H1 (cell line): ENCODE measurements at regions not wholly inside any gene's neighbourhood (a gene's known extent, or its start where the extent isn't known, plus 50 kb on each side); places are given as distances from the start of the nearest gene placed in this dataset.

Experiments
- CTCF ChIA-PET: fragments of 300-600 bp; sonication (Branson Sonifier 250); formaldehyde crosslinking; loops from one replicate; lab custom pipeline; 2021; ENCODE audit not compliant: partially characterized antibody; lab: Charles Lee
- POLR2A ChIA-PET: fragments of 300-600 bp; sonication (Branson Sonifier 250); formaldehyde crosslinking; loops from one replicate; lab custom pipeline; 2021; ENCODE audit warnings: inconsistent platforms; ENCODE audit not compliant: partially characterized antibody; lab: Charles Lee
- DNase-seq, 2 experiments: peaks; one replicate each; pipeline versions ENCODE4 v3.0.0 to v3.0.0-alpha.2; 2010 to 2022; ENCODE audit warnings: low spot score in 2 of 2, low read depth in 1 of 2, mixed read lengths in 1 of 2
- FAIRE-seq: peaks from 2 replicates; lab custom pipeline; 2011; peaks lifted over from hg19 to GRCh38; lab: Jason Lieb, UNC
- H2AFZ ChIP-seq: 2 replicates; pipeline ENCODE4 v1.8.1; 2012; ENCODE audit warnings: low read length, inconsistent platforms
- H2AK5ac ChIP-seq: 2 replicates; pipeline ENCODE4 v1.6.1; 2013; ENCODE audit warnings: low read depth, low read length
- H2BK120ac ChIP-seq: replicated peaks from 2 replicates; pipeline ENCODE3; 2013; ENCODE audit warnings: low read depth, low read length, inconsistent platforms
- H2BK12ac ChIP-seq: 2 replicates; pipeline ENCODE4 v1.6.1; 2013; ENCODE audit warnings: low read depth, low read length
- H2BK15ac ChIP-seq: 2 replicates; pipeline ENCODE4 v1.6.1; 2013; ENCODE audit warnings: low read length
- H2BK20ac ChIP-seq: 2 replicates; pipeline ENCODE4 v1.6.1; 2013; ENCODE audit warnings: low read length
- H2BK5ac ChIP-seq: 2 replicates; pipeline ENCODE4 v1.6.1; 2013; ENCODE audit warnings: low read depth, low read length
- H3K14ac ChIP-seq: 2 replicates; pipeline ENCODE4 v1.6.1; 2013; ENCODE audit warnings: inconsistent platforms; ENCODE audit not compliant: insufficient read length
- H3K18ac ChIP-seq: 2 replicates; pipeline ENCODE4 v1.6.1; 2013; ENCODE audit warnings: low read length; ENCODE audit errors: extremely low read depth
- H3K23ac ChIP-seq: 2 replicates; pipeline ENCODE4 v1.6.1; 2013; ENCODE audit warnings: inconsistent platforms; ENCODE audit not compliant: insufficient read length
- H3K23me2 ChIP-seq: 2 replicates; pipeline ENCODE4 v1.6.1; 2013; ENCODE audit warnings: low read depth, low read length
- H3K27ac ChIP-seq: 2 replicates; pipeline ENCODE4 v1.6.1; 2011; ENCODE audit warnings: low read depth, low read length, inconsistent platforms
- H3K27me3 ChIP-seq, 4 experiments: replicated peaks in 1 of 4; 1 replicate in 1 of 4; 2 replicates in 3 of 4; pipeline versions ENCODE4 v1.6.1 to v1.8.1; 2011 to 2013; ENCODE audit warnings: low read length in 3 of 4, mild to moderate bottlenecking in 3 of 4, inconsistent platforms in 2 of 4, mixed read lengths in 2 of 4, moderate library complexity in 1 of 4; ENCODE audit not compliant: control insufficient read depth in 3 of 4, insufficient read depth in 3 of 4; ENCODE audit errors: extremely low read depth in 1 of 4
- H3K36me3 ChIP-seq, 4 experiments: 2 replicates each; pipeline versions ENCODE4 v1.6.1 to v1.8.1; 2011 to 2013; ENCODE audit warnings: mild to moderate bottlenecking in 4 of 4, low read length in 3 of 4, moderate library complexity in 2 of 4, control low read depth in 1 of 4, inconsistent platforms in 1 of 4; ENCODE audit not compliant: insufficient read depth in 4 of 4, control insufficient read depth in 2 of 4
- H3K4ac ChIP-seq: replicated peaks from 2 replicates; pipeline ENCODE3; 2013; ENCODE audit warnings: low read length, low read depth, mixed read lengths, inconsistent platforms; ENCODE audit not compliant: insufficient read length
- H3K4me1 ChIP-seq, 4 experiments: replicated peaks in 1 of 4; 1 replicate in 1 of 4; 2 replicates in 3 of 4; pipeline versions ENCODE4 v1.6.1 to v1.8.1; 2011 to 2013; ENCODE audit warnings: low read length in 3 of 4, inconsistent platforms in 2 of 4, mixed read lengths in 1 of 4; ENCODE audit not compliant: insufficient read depth in 4 of 4, control insufficient read depth in 3 of 4
- H3K4me2 ChIP-seq, 2 experiments: 2 replicates each; pipeline versions ENCODE4 v1.6.1 to v1.8.1; 2011 to 2013; ENCODE audit warnings: low read depth in 2 of 2, low read length in 2 of 2, control low read depth in 1 of 2, inconsistent platforms in 1 of 2, mild to moderate bottlenecking in 1 of 2; ENCODE audit not compliant: insufficient read depth in 1 of 2
- H3K4me3 ChIP-seq, 4 experiments: fragments of 200-600, 300-600 bp in 1 of 4; sonication (generic), shearing (Covaris generic), sonication (Bioruptor Twin) in 1 of 4; 2 replicates each; pipeline versions ENCODE4 v1.5.1 to v1.8.1; 2011 to 2016; ENCODE audit warnings: low read length in 4 of 4, low read depth in 3 of 4, control low read depth in 2 of 4, inconsistent platforms in 2 of 4, mild to moderate bottlenecking in 2 of 4, mixed read lengths in 1 of 4, moderate library complexity in 1 of 4; ENCODE audit not compliant: insufficient read depth in 2 of 4; ENCODE audit errors: extremely low read depth in 1 of 4
- H3K56ac ChIP-seq: replicated peaks from 2 replicates; pipeline ENCODE3; 2013; ENCODE audit warnings: low read depth, mild to moderate bottlenecking, mixed read lengths, low read length, inconsistent platforms; ENCODE audit not compliant: insufficient read length
- H3K79me1 ChIP-seq: 2 replicates; pipeline ENCODE4 v1.6.1; 2013; ENCODE audit warnings: low read depth, low read length, control low read depth
- H3K79me2 ChIP-seq, 2 experiments: 2 replicates each; pipeline versions ENCODE4 v1.6.1 to v1.8.1; 2012 to 2013; ENCODE audit warnings: low read length in 2 of 2, mild to moderate bottlenecking in 2 of 2, inconsistent platforms in 1 of 2; ENCODE audit not compliant: insufficient read depth in 2 of 2, control insufficient read depth in 1 of 2
- H3K9ac ChIP-seq, 4 experiments: replicated peaks in 1 of 4; 1 replicate in 1 of 4; 2 replicates in 3 of 4; pipeline versions ENCODE4 v1.6.1 to v1.8.1; 2011 to 2013; ENCODE audit warnings: low read depth in 3 of 4, low read length in 3 of 4, control low read depth in 2 of 4, mild to moderate bottlenecking in 2 of 4, moderate library complexity in 2 of 4, inconsistent platforms in 1 of 4; ENCODE audit errors: extremely low read depth in 1 of 4
- H3K9me3 ChIP-seq, 2 experiments: 2 replicates each; pipeline versions ENCODE4 v1.6.1 to v1.8.1; 2012 to 2013; ENCODE audit warnings: mild to moderate bottlenecking in 2 of 2, moderate library complexity in 2 of 2, control low read depth in 1 of 2, inconsistent platforms in 1 of 2, low read depth in 1 of 2, low read length in 1 of 2, mixed read lengths in 1 of 2; ENCODE audit not compliant: insufficient read depth in 2 of 2
- H4K20me1 ChIP-seq, 2 experiments: replicated peaks in 1 of 2; 2 replicates each; pipeline versions ENCODE3 to v1.8.1; 2011 to 2013; ENCODE audit warnings: inconsistent platforms in 2 of 2, low read length in 2 of 2, mild to moderate bottlenecking in 1 of 2; ENCODE audit not compliant: insufficient read depth in 2 of 2, control insufficient read depth in 1 of 2
- H4K5ac ChIP-seq: 2 replicates; pipeline ENCODE4 v1.6.1; 2013; ENCODE audit warnings: low read length, low read depth, mixed read lengths, inconsistent platforms; ENCODE audit not compliant: insufficient read length
- H4K8ac ChIP-seq: 2 replicates; pipeline ENCODE4 v1.8.0; 2013; ENCODE audit warnings: mild to moderate bottlenecking, moderate library complexity, low read length, inconsistent platforms; ENCODE audit not compliant: insufficient read depth; ENCODE audit errors: extremely low read depth
- H4K91ac ChIP-seq: replicated peaks from 2 replicates; pipeline ENCODE3; 2013; ENCODE audit warnings: low read length, mixed read lengths, inconsistent platforms; ENCODE audit not compliant: insufficient read length
- YY1 ChIP-seq: IDR thresholded peaks from 2 replicates; pipeline ENCODE4 v1.6.1; 2011; ENCODE audit warnings: low read depth, mild to moderate bottlenecking, low read length
- WGBS, 2 experiments: shearing (Covaris generic) in 1 of 2; methylation state at CpG; one replicate each; pipeline versions ENCODE4 v1.1.6 to v1.1.7; 2013 to 2015; ENCODE audit warnings: low lambda C conversion rate in 2 of 2, mixed read lengths in 2 of 2, inconsistent platforms in 1 of 2, low coverage in 1 of 2, missing lambda C conversion rate in 1 of 2; ENCODE audit not compliant: insufficient replicate concordance in 2 of 2, insufficient coverage in 1 of 2, insufficient read length in 1 of 2; ENCODE audit errors: extremely low coverage in 1 of 2, missing lambda C conversion rate in 1 of 2; 5-methylcytosine and 5-hydroxymethylcytosine counted together

DNA sequence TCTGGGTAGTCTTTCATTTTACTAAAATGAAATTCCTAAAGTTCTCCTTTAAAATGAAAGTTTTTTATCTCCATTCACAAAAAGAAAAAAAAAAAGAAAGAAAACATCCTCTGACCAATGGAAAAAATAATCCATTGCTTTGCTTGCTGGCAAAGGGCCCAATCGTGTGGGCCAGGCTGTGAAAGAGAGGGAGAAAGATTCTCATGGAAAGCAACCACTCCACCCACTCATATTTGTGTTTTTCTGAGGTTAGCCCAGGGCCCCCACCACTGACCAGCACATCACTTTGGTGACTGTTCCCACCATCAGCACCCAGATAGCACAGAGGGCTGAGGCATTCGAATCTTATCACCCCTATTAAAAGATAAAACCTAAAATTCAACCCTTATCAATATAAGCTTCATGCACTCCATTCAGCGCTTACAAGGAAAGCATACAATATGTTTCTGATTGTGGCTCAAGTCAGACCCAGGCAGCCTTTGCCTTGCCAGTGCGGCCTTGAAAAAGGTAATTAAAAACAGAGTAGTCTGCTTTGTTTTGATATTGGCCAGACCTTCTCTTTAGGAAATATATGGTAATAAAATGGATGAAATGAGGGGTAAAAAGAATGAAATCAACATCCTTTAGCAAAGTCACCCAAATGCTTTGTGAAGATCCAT lies 192.8 kb downstream of the ETS1 start:
- H2BK5ac ChIP-seq, result no peak overlapping the region
- H3K9me3 ChIP-seq, result no peaks in the 10 kb centered on the region
- H3K79me1 ChIP-seq, result no peaks in the 10 kb centered on the region
- no peak overlapping the region for H4K5ac ChIP-seq
- H2BK15ac ChIP-seq, result no peak overlapping the region
- H4K91ac ChIP-seq, result no peak overlapping the region
- H3K23me2 ChIP-seq, result no peaks in the 10 kb centered on the region; the same call in 1 of the 2 replicates
- FAIRE-seq (no peak), DNase-seq (no peak)
- no peaks in the 10 kb centered on the region for H4K20me1 ChIP-seq
- H3K14ac ChIP-seq, result no peak overlapping the region
- no peak overlapping the region for H3K4me2 ChIP-seq
- no peak overlapping the region for H4K8ac ChIP-seq
- no peaks in the 10 kb centered on the region for H3K36me3 ChIP-seq
- H2BK20ac ChIP-seq, result no peak overlapping the region
- no peak overlapping the region for H2BK12ac ChIP-seq
- H3K23ac ChIP-seq, result no peak overlapping the region
- H2AK5ac ChIP-seq, result no peak overlapping the region
- ChIA-PET POLR2A (no interaction called here), CTCF (interaction anchor here (3.4 kb wide), 1 partner anchor 237 kb away, joined by 12 read pairs; no protein-coding TSS in a partner anchor)
- H3K27me3 ChIP-seq, result no peaks in the 10 kb centered on the region
- no peak overlapping the region for H3K4me3 ChIP-seq
- H3K27ac ChIP-seq, result no peak overlapping the region
- no peak overlapping the region for H3K9ac ChIP-seq
- no peak for TF ChIP-seq YY1
- H3K4ac ChIP-seq, result no peak overlapping the region
- no peak overlapping the region for H3K18ac ChIP-seq
- H2BK120ac ChIP-seq, result no peak overlapping the region
- H3K4me1 ChIP-seq, result no peaks in the 10 kb centered on the region
- no peak overlapping the region for H3K56ac ChIP-seq
- H3K79me2 ChIP-seq, result no peaks in the 10 kb centered on the region
- no peak overlapping the region for H2AFZ ChIP-seq
- WGBS, 2 experiments, result 96% methylated on average over 4 of the region's 4 CpGs; no CpG with 5 or more reads in 1 of the 2 experiments
